GM12878 (cell line): ENCODE measurements at regions not wholly inside any gene's neighbourhood (a gene's known extent, or its start where the extent isn't known, plus 50 kb on each side); places are given as distances from the start of the nearest gene placed in this dataset.

ENCODE experiments used
- ATAC-seq: fragments of 200-7000 bp; cut with Tn5 transposase; 3 replicates; pipeline ENCODE4 v1.9.1; 2020; ENCODE audit warnings: mild to moderate bottlenecking, moderate library complexity
- BruUV-seq: library from RNA; stranded (reverse); fragments of 400-500 nt; replicated peaks from 2 replicates; lab custom pipeline; 2021; lab: Mats Ljungman, UMichigan
- CTCF ChIA-PET: fragments of 300-600 bp; sonication (Branson Sonifier 250); formaldehyde crosslinking; extraction: SDS; loops from one replicate; lab custom pipeline; 2021; ENCODE audit warnings: inconsistent platforms; lab: Yijun Ruan, JAX
- POLR2A ChIA-PET: fragments of 350-600 bp; formaldehyde crosslinking; extraction: SDS; loops from one replicate; lab custom pipeline; 2021; ENCODE audit warnings: inconsistent platforms; lab: Charles Lee
- RAD21 ChIA-PET: fragments of 300-600 bp; sonication (Branson Sonifier 250); formaldehyde crosslinking; loops from one replicate; lab custom pipeline; 2023; ENCODE audit warnings: antibody characterized with exemption; ENCODE audit not compliant: unreplicated experiment; lab: Charles Lee
- SMC1A ChIA-PET: fragments of 300-600 bp; sonication (Branson Sonifier 250); formaldehyde crosslinking; loops from one replicate; lab custom pipeline; 2023; ENCODE audit not compliant: unreplicated experiment, uncharacterized antibody; lab: Charles Lee
- DNase-seq: peaks from one replicate; pipeline ENCODE4 v3.0.0-alpha.2; 2011; ENCODE audit warnings: low read depth, low spot score
- FAIRE-seq: peaks from 3 replicates; lab custom pipeline; 2011; peaks lifted over from hg19 to GRCh38; lab: Jason Lieb, UNC
- H2AFZ ChIP-seq: 2 replicates; pipeline ENCODE4 v1.6.0; 2011; ENCODE audit warnings: low read depth, low read length, control low read depth; ENCODE audit not compliant: control insufficient read depth
- H3K27ac ChIP-seq: 2 replicates; pipeline ENCODE4 v1.5.1; 2011; ENCODE audit warnings: control low read depth; ENCODE audit not compliant: control insufficient read depth, insufficient read depth
- H3K27me3 ChIP-seq, 2 experiments: replicated peaks in 1 of 2; 2 replicates each; pipeline versions ENCODE4 v1.6.0 to v1.6.1; 2011; ENCODE audit warnings: low read length in 1 of 2; ENCODE audit not compliant: control insufficient read depth in 2 of 2, insufficient read depth in 2 of 2
- H3K36me3 ChIP-seq, 2 experiments: 2 replicates each; pipeline ENCODE4 v1.5.1; 2011; ENCODE audit warnings: low read length in 1 of 2; ENCODE audit not compliant: control insufficient read depth in 2 of 2, insufficient read depth in 2 of 2
- H3K4me1 ChIP-seq: 2 replicates; pipeline ENCODE4 v1.6.1; 2011; ENCODE audit warnings: mild to moderate bottlenecking, low read length, moderate library complexity, mixed read lengths; ENCODE audit not compliant: control insufficient read depth, insufficient read depth
- H3K4me2 ChIP-seq: 2 replicates; pipeline ENCODE4 v1.6.0; 2011; ENCODE audit warnings: control low read depth; ENCODE audit not compliant: control insufficient read depth, insufficient read depth
- H3K4me3 ChIP-seq: fragments of 200-600 bp; sonication (generic); 2 replicates; pipeline ENCODE4 v1.5.1; 2016
- H3K79me2 ChIP-seq: 2 replicates; pipeline ENCODE4 v1.6.0; 2011; ENCODE audit warnings: low read length; ENCODE audit not compliant: control insufficient read depth, insufficient read depth
- H3K9ac ChIP-seq: 2 replicates; pipeline ENCODE4 v1.8.0; 2011; ENCODE audit warnings: low read length, control low read depth, mixed read lengths; ENCODE audit not compliant: control insufficient read depth, insufficient read depth
- H3K9me3 ChIP-seq: replicated peaks from 3 replicates; pipeline ENCODE4 v1.5.1; 2011; ENCODE audit warnings: mild to moderate bottlenecking, low read length; ENCODE audit not compliant: control insufficient read depth, insufficient read depth
- H4K20me1 ChIP-seq: 2 replicates; pipeline ENCODE4 v1.6.0; 2011; ENCODE audit not compliant: control insufficient read depth, insufficient read depth
- CBFB ChIP-seq: IDR thresholded peaks from 2 replicates; pipeline ENCODE4 v1.6.1; 2016; ENCODE audit warnings: antibody characterized with exemption, low read depth
- CHD2 ChIP-seq: IDR thresholded peaks from 2 replicates; pipeline ENCODE4 v1.6.1; 2011; ENCODE audit warnings: low read depth, low read length, improper control_type of control experiment, borderline replicate concordance
- ETV6 ChIP-seq, 2 experiments: fragments of 450-650 bp in 1 of 2; IDR thresholded peaks in 1 of 2; conservative IDR thresholded peaks in 1 of 2; 2 replicates each; pipeline ENCODE4 v1.6.1; 2014; ENCODE audit warnings: antibody characterized with exemption in 1 of 2, borderline replicate concordance in 1 of 2, low read depth in 1 of 2, mild to moderate bottlenecking in 1 of 2, moderate library complexity in 1 of 2
- FOXM1 ChIP-seq: IDR thresholded peaks from 2 replicates; pipeline ENCODE4 v1.6.1; 2012; ENCODE audit warnings: low read depth, mild to moderate bottlenecking, inconsistent platforms, low read length, moderate library complexity
- HDAC2 ChIP-seq: fragments of 200-600 bp; sonication (generic); IDR thresholded peaks from 2 replicates; pipeline ENCODE4 v1.6.1; 2017
- HDGF ChIP-seq: fragments of 450-650 bp; IDR thresholded peaks from 2 replicates; pipeline ENCODE4 v1.6.1; 2016; ENCODE audit warnings: antibody characterized with exemption
- KLF5 ChIP-seq: fragments of 450-650 bp; IDR thresholded peaks from 2 replicates; pipeline ENCODE4 v1.6.1; 2014; ENCODE audit warnings: mild to moderate bottlenecking; ENCODE audit not compliant: partially characterized antibody
- MEF2B ChIP-seq: fragments of 450-650 bp; IDR thresholded peaks from 2 replicates; pipeline ENCODE4 v1.6.1; 2018; ENCODE audit warnings: mild to moderate bottlenecking, moderate library complexity; ENCODE audit not compliant: partially characterized antibody, poor library complexity, severe bottlenecking
- NBN ChIP-seq: fragments of 450-650 bp; IDR thresholded peaks from 2 replicates; pipeline ENCODE4 v1.6.1; 2016
- NFXL1 ChIP-seq: fragments of 450-650 bp; IDR thresholded peaks from 2 replicates; pipeline ENCODE4 v1.6.1; 2017; ENCODE audit warnings: antibody characterized with exemption, mild to moderate bottlenecking, borderline replicate concordance
- POLR2A ChIP-seq: IDR thresholded peaks from 2 replicates; pipeline ENCODE4 v1.6.1; 2011; ENCODE audit warnings: low read depth, mild to moderate bottlenecking, low read length
- POLR2AphosphoS5 ChIP-seq: IDR thresholded peaks from 2 replicates; pipeline ENCODE4 v1.6.1; 2011; ENCODE audit warnings: mild to moderate bottlenecking, low read length, inconsistent platforms
- RAD21 ChIP-seq: IDR thresholded peaks from 2 replicates; pipeline ENCODE4 v1.6.1; 2011; ENCODE audit warnings: mild to moderate bottlenecking, low read depth, low read length, moderate library complexity; ENCODE audit not compliant: insufficient read depth
- RBBP5 ChIP-seq: fragments of 200-600 bp; sonication (generic); conservative IDR thresholded peaks from 2 replicates; pipeline ENCODE4 v1.6.1; 2016
- SIN3A ChIP-seq: IDR thresholded peaks from 2 replicates; pipeline ENCODE4 v1.6.1; 2012; ENCODE audit warnings: low read depth, low read length, improper control_type of control experiment
- SIX5 ChIP-seq: IDR thresholded peaks from 2 replicates; pipeline ENCODE4 v1.6.1; 2011; ENCODE audit warnings: mild to moderate bottlenecking, low read depth, low read length, moderate library complexity; ENCODE audit not compliant: severe bottlenecking
- SP1 ChIP-seq: IDR thresholded peaks from one replicate; pipeline ENCODE4 v1.6.1; 2011; ENCODE audit warnings: low read depth, low read length
- YY1 ChIP-seq: IDR thresholded peaks from 2 replicates; pipeline ENCODE4 v1.6.1; 2011; ENCODE audit warnings: low read depth, mild to moderate bottlenecking, low read length
- ZZZ3 ChIP-seq: IDR thresholded peaks from 2 replicates; pipeline ENCODE4 v1.6.1; 2011; ENCODE audit warnings: low read depth; ENCODE audit not compliant: control insufficient read depth, insufficient read length
- WGBS: methylation state at CpG from one replicate; pipeline ENCODE4 v1.1.6; 2016; ENCODE audit warnings: low lambda C conversion rate; ENCODE audit not compliant: insufficient replicate concordance, insufficient coverage; ENCODE audit errors: missing lambda C conversion rate; 5-methylcytosine and 5-hydroxymethylcytosine counted together
- in situ Hi-C: fragments of 300-500 bp; cut with MboI; formaldehyde crosslinking; loops from 9 replicates; pipeline ENCODE4 v1.14.3; 2018; ENCODE audit warnings: mixed read lengths
- intact Hi-C: fragments of 100-400 bp; cut with micrococcal nuclease; formaldehyde crosslinking; loops from one replicate; pipeline ENCODE4 v1.14.2; 2022; ENCODE audit not compliant: unreplicated experiment
- TF ChIP-seq, protein P1 (sequence below): fragments of 450-650 bp; IDR thresholded peaks from 2 replicates; pipeline ENCODE4 v1.6.1; 2018; ENCODE audit warnings: borderline replicate concordance, mild to moderate bottlenecking; ENCODE audit not compliant: partially characterized antibody

GRCh38 chr22:22981670-22982571 is 88.4 kb upstream of the GNAZ start:
- RAD21 ChIA-PET, result interaction anchor here (1.0 kb wide), 1 partner anchor 22 kb away, joined by 3 read pairs; no protein-coding TSS in a partner anchor
- TF ChIP-seq HDGF (no peak), CHD2 (no peak), ZZZ3 (no peak), CBFB (no peak), POLR2AphosphoS5 (no peak), KLF5 (no peak), POLR2A (no peak), SIN3A (no peak), ETV6 (conservative IDR thresholded peaks at IDR 0.05 in 1 of 2, IDR thresholded peaks at IDR 0.05 in 1 of 2; ENCODE audit: borderline replicate concordance in 1 of 2, low read depth in 1 of 2) (no peak), SIX5 (no peak), HDAC2 (no peak), RAD21 (no peak), RBBP5 (no peak), SP1 (no peak), NFXL1 (no peak), FOXM1 (no peak), YY1 (no peak), MEF2B (no peak), NBN (no peak)
- TF ChIP-seq, protein P1, sequence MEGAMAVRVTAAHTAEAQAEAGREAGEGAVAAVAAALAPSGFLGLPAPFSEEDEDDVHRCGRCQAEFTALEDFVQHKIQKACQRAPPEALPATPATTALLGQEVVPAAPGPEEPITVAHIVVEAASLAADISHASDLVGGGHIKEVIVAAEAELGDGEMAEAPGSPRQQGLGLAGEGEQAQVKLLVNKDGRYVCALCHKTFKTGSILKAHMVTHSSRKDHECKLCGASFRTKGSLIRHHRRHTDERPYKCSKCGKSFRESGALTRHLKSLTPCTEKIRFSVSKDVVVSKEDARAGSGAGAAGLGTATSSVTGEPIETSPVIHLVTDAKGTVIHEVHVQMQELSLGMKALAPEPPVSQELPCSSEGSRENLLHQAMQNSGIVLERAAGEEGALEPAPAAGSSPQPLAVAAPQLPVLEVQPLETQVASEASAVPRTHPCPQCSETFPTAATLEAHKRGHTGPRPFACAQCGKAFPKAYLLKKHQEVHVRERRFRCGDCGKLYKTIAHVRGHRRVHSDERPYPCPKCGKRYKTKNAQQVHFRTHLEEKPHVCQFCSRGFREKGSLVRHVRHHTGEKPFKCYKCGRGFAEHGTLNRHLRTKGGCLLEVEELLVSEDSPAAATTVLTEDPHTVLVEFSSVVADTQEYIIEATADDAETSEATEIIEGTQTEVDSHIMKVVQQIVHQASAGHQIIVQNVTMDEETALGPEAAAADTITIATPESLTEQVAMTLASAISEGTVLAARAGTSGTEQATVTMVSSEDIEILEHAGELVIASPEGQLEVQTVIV, result no peak
- TF ChIP-seq, all 136 proteins: peak for 0
- SMC1A ChIA-PET, result interaction anchor here (1.6 kb wide), 1 partner anchor 22 kb away, joined by 9 read pairs; no protein-coding TSS in a partner anchor
- DNase-seq (no peak), FAIRE-seq (no peak), ATAC-seq (peak; percentile 39)
- 18% methylated on average over 3 of the region's 3 CpGs for WGBS
- Histone ChIP-seq H3K9ac (no peak overlapping the region), H3K4me2 (no peak overlapping the region), H3K4me3 (no peak overlapping the region), H3K27ac (no peak overlapping the region), H3K79me2 (no peaks in the 10 kb centered on the region), H4K20me1 (no peaks in the 10 kb centered on the region), H3K27me3 (no peaks in the 10 kb centered on the region; a peak in 1 of 4 replicates), H3K36me3 (no peaks in the 10 kb centered on the region), H3K4me1 (no peaks in the 10 kb centered on the region), H3K9me3 (no peaks in the 10 kb centered on the region), H2AFZ (no peak overlapping the region)
- CTCF ChIA-PET, result interaction anchor here (0.7 to 2.4 kb wide), 4 partner anchors 22 to 404 kb away, joined by 3 to 14 read pairs (median 4); no protein-coding TSS in a partner anchor
- POLR2A ChIA-PET, result no interaction called here
- intact Hi-C loops, result no loop called here
- in situ Hi-C loops, result no loop called here
- no TSS peak for BruUV-seq
